Renal cortex interstitium (tissue), 11 donors: ENCODE measurements at regions not wholly inside any gene's neighbourhood (a gene's known extent, or its start where the extent isn't known, plus 50 kb on each side); places are given as distances from the start of the nearest gene placed in this dataset.

Source experiments
- DNase-seq, 11 donors: peaks; one replicate each; pipeline ENCODE4 v3.0.0-alpha.2; 2013; ENCODE audit warnings: low read depth in 9 of 11, low spot score in 4 of 11; ENCODE audit errors: extremely low read depth in 1 of 11

- DNase-seq: no peak
Observed at GRCh38 chr5:118558871-118559270, 429.5 kb downstream of the DTWD2 start.

GRCh38 chr5:118557251-118557661 is 431.1 kb downstream of the DTWD2 start:
- DNase-seq: peak in 4 of 11 donors; percentile 8 to 18 (median 12)

DNA sequence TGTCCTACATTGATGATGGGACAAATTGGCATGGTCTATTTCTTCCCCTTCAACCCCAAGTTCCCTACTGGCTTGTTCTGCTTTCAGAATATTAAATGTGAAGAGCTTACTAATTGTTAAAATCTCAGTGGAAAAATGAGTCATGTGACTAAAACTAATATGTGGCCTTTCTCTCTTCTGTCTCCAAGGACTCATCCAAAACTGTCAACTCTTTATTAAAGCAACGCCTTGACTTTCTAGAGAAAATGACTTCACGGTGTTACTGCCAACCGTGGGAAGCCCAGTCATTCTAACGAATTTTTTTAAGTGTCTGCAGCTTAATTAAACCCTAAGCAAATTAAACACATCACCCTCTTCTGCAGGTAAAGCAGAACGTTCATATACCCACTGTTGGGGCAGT is 431.6 kb downstream of the DTWD2 start:
- no peak for DNase-seq

DNA sequence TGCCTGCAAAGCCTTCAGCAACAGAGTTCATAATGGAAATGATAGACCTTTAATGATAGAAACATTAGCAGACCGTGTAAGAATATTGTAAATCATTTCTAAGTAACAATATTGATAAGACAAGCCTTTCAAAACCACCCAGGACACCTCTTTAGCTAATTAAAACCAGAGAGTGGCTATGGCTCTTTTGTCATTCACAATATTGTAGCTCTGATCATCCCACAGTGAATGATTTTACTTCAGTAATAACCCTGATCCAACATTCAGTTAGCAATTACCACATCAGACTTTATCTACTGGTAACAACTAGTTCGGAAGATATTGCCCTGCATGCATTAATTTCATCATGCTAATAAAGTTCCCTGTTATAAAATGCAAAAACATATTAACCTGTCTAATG is 432.6 kb downstream of the DTWD2 start:
- no peak for DNase-seq

DNA sequence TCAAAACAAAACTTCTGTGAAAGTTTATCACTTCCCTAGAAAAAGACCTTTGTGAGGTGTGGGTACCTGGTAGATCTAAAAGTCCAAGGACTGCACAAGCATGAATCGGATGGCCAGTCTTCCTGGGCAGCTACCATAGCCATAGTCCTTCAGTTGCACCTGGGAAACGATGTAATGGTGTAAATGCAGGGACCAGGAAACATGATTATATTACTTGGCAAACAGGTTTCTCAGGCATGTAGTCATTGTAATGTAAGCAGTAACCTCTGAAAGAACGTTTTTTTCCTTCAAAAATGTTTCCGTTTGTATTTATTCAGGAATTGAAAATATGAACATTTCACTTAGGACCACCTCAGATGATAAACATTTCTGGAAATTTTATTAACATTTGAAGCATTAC is 433.4 kb downstream of the DTWD2 start:
- peak in 5 of 11 donors; percentile 7 to 37 (median 11) for DNase-seq

DNA sequence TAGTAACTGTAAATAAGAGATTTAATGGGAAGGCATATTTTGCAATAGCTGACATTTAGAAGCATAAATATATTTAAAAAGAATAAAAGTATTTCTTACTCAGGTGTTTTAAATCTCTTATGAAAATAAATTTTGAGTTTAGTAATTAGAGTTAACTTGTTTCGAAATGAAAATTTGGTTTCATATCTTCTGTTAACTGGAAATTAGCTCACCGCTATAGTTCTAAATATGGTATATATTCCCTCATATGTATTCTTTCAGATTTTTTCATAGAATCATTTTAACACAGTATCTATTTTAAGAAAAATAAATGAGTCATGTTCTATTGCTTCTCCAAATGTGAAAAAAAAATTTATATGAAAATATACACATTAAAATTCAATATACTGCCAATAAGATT is 434.1 kb downstream of the DTWD2 start:
- no peak for DNase-seq

DNA sequence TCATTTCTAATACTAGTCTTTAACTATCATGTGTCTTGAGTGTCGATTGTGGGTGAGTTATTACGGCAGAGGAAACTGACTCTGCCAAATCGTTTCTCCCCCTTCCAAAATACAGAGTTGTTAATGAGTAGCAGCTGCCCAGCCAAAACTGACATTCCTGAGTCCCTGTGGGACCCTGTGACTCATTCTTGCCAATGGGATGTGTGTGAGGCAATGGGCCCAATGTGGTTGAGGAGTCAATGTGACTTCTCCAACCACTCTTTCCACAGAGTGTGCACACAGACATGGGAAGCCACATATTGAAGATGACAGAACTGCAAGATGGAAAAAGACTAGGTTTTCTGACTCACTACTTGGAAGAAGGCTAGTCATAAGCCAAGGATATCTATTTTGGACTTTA is 434.7 kb downstream of the DTWD2 start:
- DNase-seq: no peak

- no peak for DNase-seq
Observed at GRCh38 chr5:118552731-118553360, 435.5 kb downstream of the DTWD2 start.

- DNase-seq: no peak
Observed at GRCh38 chr5:118552146-118552545, 436.2 kb downstream of the DTWD2 start.

- DNase-seq: no peak
Observed at GRCh38 chr5:118551716-118552115, 436.6 kb downstream of the DTWD2 start.

DNA sequence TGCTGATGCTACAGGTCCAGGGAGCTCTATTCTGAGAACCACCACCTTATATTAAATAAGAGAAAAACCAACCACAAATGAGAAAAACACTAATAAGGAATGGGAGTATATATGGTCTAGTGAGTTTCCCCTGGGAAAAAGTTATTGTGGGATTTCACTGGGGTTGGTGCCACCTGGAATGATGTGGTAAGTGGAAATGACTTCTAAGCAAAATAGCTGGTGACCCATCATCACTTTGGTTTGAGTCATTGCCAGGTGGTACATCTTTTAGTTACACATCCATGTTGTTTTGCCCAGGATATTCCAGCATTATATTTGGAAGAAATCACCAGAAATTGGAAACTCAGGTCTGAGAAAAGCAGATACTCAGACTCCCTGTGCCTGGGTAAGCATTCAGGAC is 437.3 kb downstream of the DTWD2 start:
- no peak for DNase-seq

GRCh38 chr5:118548761-118549720 is 439.3 kb downstream of the DTWD2 start:
- DNase-seq: no peak

- no peak for DNase-seq
Observed at GRCh38 chr5:118545470-118545869, 442.9 kb downstream of the DTWD2 start.

- DNase-seq: no peak
Observed at GRCh38 chr5:118544887-118545449, 443.4 kb downstream of the DTWD2 start.

DNA sequence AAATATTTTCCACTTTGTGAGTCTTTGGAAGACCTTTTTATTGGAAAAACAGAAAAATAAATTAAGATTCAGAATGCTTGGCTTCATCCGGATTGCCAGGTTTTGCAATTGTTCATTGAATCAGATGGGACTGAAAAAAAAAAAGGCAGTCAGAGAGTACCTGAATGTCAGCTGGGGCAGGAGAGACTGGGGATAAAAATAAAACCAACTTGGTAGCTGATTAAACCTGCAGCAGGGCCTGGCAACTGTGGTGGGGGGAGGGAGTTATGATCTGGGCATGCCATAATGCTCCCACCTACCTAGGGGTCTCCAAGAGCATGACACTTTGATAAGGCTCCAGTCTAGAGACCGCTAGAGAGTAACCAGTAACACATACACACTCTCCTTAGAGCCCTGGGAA is 454.4 kb downstream of the DTWD2 start:
- no peak for DNase-seq

GRCh38 chr5:118533156-118533555 is 455.2 kb downstream of the DTWD2 start:
- DNase-seq: no peak

DNA sequence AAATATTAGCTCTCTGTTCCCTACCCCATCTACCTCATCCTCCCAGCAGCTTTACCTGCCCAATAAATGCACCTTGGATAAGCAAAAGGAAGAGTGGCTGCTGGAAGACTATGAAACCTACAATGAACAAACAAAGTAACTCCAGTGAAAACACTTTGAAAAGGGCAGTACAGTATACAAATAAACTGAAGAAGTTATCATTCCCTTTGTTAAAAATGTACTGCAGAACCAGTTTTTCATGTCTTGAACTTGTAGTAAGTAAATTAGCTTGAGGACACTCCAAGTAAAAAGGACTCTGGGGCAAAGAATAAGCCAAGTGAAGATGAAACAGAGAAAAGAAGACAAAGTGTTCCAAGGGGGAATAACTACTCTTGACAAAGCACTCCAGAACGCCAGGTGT is 457.1 kb downstream of the DTWD2 start:
- no peak for DNase-seq

- DNase-seq: no peak
Observed at GRCh38 chr5:118529361-118530144, 458.8 kb downstream of the DTWD2 start.

- DNase-seq: no peak
Observed at GRCh38 chr5:118522626-118523025, 465.7 kb downstream of the DTWD2 start.
